Adipocyte (in vitro differentiated cells): ENCODE measurements at regions not wholly inside any gene's neighbourhood (a gene's known extent, or its start where the extent isn't known, plus 50 kb on each side); places are given as distances from the start of the nearest gene placed in this dataset.

ENCODE experiments used
- DNase-seq: peaks from one replicate; pipeline ENCODE4 v3.0.0-alpha.2; 2015; ENCODE audit warnings: low read depth
- H3K27me3 ChIP-seq: replicated peaks from 2 replicates; pipeline ENCODE4 v1.7.0; 2013; ENCODE audit warnings: mild to moderate bottlenecking, low read length, moderate library complexity; ENCODE audit not compliant: control insufficient read depth, insufficient read depth
- H3K36me3 ChIP-seq: 2 replicates; pipeline ENCODE4 v1.7.0; 2013; ENCODE audit warnings: low read length, mild to moderate bottlenecking, moderate library complexity; ENCODE audit not compliant: control insufficient read depth, insufficient read depth, severe bottlenecking
- H3K4me1 ChIP-seq: 2 replicates; pipeline ENCODE4 v1.7.0; 2013; ENCODE audit warnings: mild to moderate bottlenecking, low read length, moderate library complexity; ENCODE audit not compliant: control insufficient read depth, insufficient read depth
- H3K4me3 ChIP-seq: 2 replicates; pipeline ENCODE4 v1.7.0; 2013; ENCODE audit warnings: mild to moderate bottlenecking, low read length, moderate library complexity
- H3K9ac ChIP-seq: 2 replicates; pipeline ENCODE4 v1.7.0; 2013; ENCODE audit warnings: mild to moderate bottlenecking, low read length, moderate library complexity
- H3K9me3 ChIP-seq: 2 replicates; pipeline ENCODE4 v1.7.0; 2013; ENCODE audit warnings: mild to moderate bottlenecking, low read length, moderate library complexity; ENCODE audit not compliant: control insufficient read depth

- H3K36me3 ChIP-seq: no peaks in the 10 kb centered on the region
- H3K9ac ChIP-seq: no peak overlapping the region
- DNase-seq: no peak
- H3K4me1 ChIP-seq: no peaks in the 10 kb centered on the region
- H3K4me3 ChIP-seq: no peak overlapping the region
- H3K9me3 ChIP-seq: peaks cover 5% of the 10 kb centered on the region
- peaks cover 9% of the 10 kb centered on the region for H3K27me3 ChIP-seq
These were observed 204.2 kb downstream of the SH3BP4 start for GRCh38 chr2:235156055-235156454.

- H3K4me1 ChIP-seq: no peaks in the 10 kb centered on the region
- H3K9me3 ChIP-seq: peaks cover 5% of the 10 kb centered on the region
- no peak overlapping the region for H3K4me3 ChIP-seq
- DNase-seq: no peak
- H3K27me3 ChIP-seq: peaks cover 5% of the 10 kb centered on the region
- H3K36me3 ChIP-seq: no peaks in the 10 kb centered on the region
- H3K9ac ChIP-seq: no peak overlapping the region
These were observed 206.1 kb downstream of the SH3BP4 start for GRCh38 chr2:235157746-235158482.

- peaks cover 5% of the 10 kb centered on the region for H3K9me3 ChIP-seq
These were observed 208.5 kb downstream of the SH3BP4 start for GRCh38 chr2:235160281-235160810.

GRCh38 chr2:235161565-235161964, 209.7 kb downstream of the SH3BP4 start:
- Histone ChIP-seq H3K9me3 (peaks cover 5% of the 10 kb centered on the region), H3K9ac (no peak overlapping the region), H3K36me3 (no peaks in the 10 kb centered on the region), H3K27me3 (peaks cover 2% of the 10 kb centered on the region), H3K4me1 (no peaks in the 10 kb centered on the region), H3K4me3 (no peak overlapping the region)
- DNase-seq: no peak

More at GRCh38 chr2:235160281-235160810, 208.5 kb downstream of the SH3BP4 start:
- Histone ChIP-seq H3K4me1 (no peaks in the 10 kb centered on the region), H3K9ac (no peak overlapping the region), H3K27me3 (peaks cover 5% of the 10 kb centered on the region), H3K4me3 (no peak overlapping the region), H3K36me3 (no peaks in the 10 kb centered on the region)
- DNase-seq: peak; percentile 33

- Histone ChIP-seq H3K4me3 (no peak overlapping the region), H3K9me3 (peaks cover 5% of the 10 kb centered on the region), H3K9ac (no peak overlapping the region), H3K27me3 (no peaks in the 10 kb centered on the region), H3K4me1 (no peaks in the 10 kb centered on the region), H3K36me3 (no peaks in the 10 kb centered on the region)
- no peak for DNase-seq
These were observed 210.4 kb downstream of the SH3BP4 start for GRCh38 chr2:235162082-235162836.

GRCh38 chr2:235162837-235163197, 211.0 kb downstream of the SH3BP4 start:
- no peaks in the 10 kb centered on the region for H3K36me3 ChIP-seq
- DNase-seq: no peak
- H3K27me3 ChIP-seq: no peaks in the 10 kb centered on the region
- H3K4me3 ChIP-seq: no peak overlapping the region
- H3K4me1 ChIP-seq: no peaks in the 10 kb centered on the region
- H3K9me3 ChIP-seq: peaks cover 5% of the 10 kb centered on the region
- no peak overlapping the region for H3K9ac ChIP-seq

GRCh38 chr2:235165136-235165535, 213.3 kb downstream of the SH3BP4 start:
- H3K36me3 ChIP-seq: no peaks in the 10 kb centered on the region
- peaks cover 7% of the 10 kb centered on the region for H3K4me1 ChIP-seq
- no peak overlapping the region for H3K9ac ChIP-seq
- H3K9me3 ChIP-seq: no peaks in the 10 kb centered on the region
- no peaks in the 10 kb centered on the region for H3K27me3 ChIP-seq
- no peak overlapping the region for H3K4me3 ChIP-seq
- no peak for DNase-seq

- Histone ChIP-seq H3K9me3 (no peaks in the 10 kb centered on the region), H3K4me1 (peaks cover 12% of the 10 kb centered on the region), H3K9ac (no peak overlapping the region), H3K27me3 (no peaks in the 10 kb centered on the region), H3K4me3 (no peak overlapping the region), H3K36me3 (no peaks in the 10 kb centered on the region)
- DNase-seq: no peak
These were observed 213.8 kb downstream of the SH3BP4 start for GRCh38 chr2:235165631-235166030.

- H3K4me1 ChIP-seq: peaks cover 28% of the 10 kb centered on the region
- H3K36me3 ChIP-seq: no peaks in the 10 kb centered on the region
- no peak overlapping the region for H3K4me3 ChIP-seq
- no peaks in the 10 kb centered on the region for H3K9me3 ChIP-seq
- no peaks in the 10 kb centered on the region for H3K27me3 ChIP-seq
- H3K9ac ChIP-seq: no peak overlapping the region
- no peak for DNase-seq
These were observed 216.6 kb downstream of the SH3BP4 start for GRCh38 chr2:235168174-235168979.

GRCh38 chr2:235170016-235170415, 218.2 kb downstream of the SH3BP4 start:
- Histone ChIP-seq H3K4me3 (peak overlapping the region; percentile 35), H3K4me1 (peaks cover 28% of the 10 kb centered on the region)

More at GRCh38 chr2:235170016-235170415, 218.2 kb downstream of the SH3BP4 start:
- DNase-seq: peak; percentile 64
- H3K27me3 ChIP-seq: no peaks in the 10 kb centered on the region
- peak overlapping the region; percentile 64 for H3K9ac ChIP-seq
- H3K36me3 ChIP-seq: no peaks in the 10 kb centered on the region
- no peaks in the 10 kb centered on the region for H3K9me3 ChIP-seq
